A673 (cell line): ENCODE measurements at regions not wholly inside any gene's neighbourhood (a gene's known extent, or its start where the extent isn't known, plus 50 kb on each side); places are given as distances from the start of the nearest gene placed in this dataset.
"Not testable (repeated sequence)": the region's sequence is repeated elsewhere in the genome, so short reads cannot be mapped to it uniquely, and the experiment has no call there.

ENCODE experiments used
- BruUV-seq: library from RNA; stranded (reverse); fragments of 400-500 nt; replicated peaks from 2 replicates; lab custom pipeline; 2021; lab: Mats Ljungman, UMichigan
- CTCF ChIA-PET: fragments of 300-600 bp; sonication (Branson Sonifier 250); formaldehyde crosslinking; loops from one replicate; lab custom pipeline; 2022; ENCODE audit warnings: antibody characterized with exemption; lab: Charles Lee
- POLR2A ChIA-PET: fragments of 300-600 bp; sonication (Branson Sonifier 250); formaldehyde crosslinking; loops from one replicate; lab custom pipeline; 2022; ENCODE audit warnings: antibody characterized with exemption; ENCODE audit not compliant: low non-redundant PET; lab: Charles Lee
- DNase-seq: peaks from one replicate; pipeline ENCODE4 v3.0.0-alpha.2; 2015; ENCODE audit warnings: low spot score
- H3K27ac ChIP-seq: fragments of 200-600 bp; sonication (generic); 2 replicates; pipeline ENCODE4 v1.5.1; 2016; ENCODE audit warnings: mixed run types, low read depth, mild to moderate bottlenecking, mixed read lengths, antibody characterized with exemption, low read length; ENCODE audit not compliant: poor library complexity, severe bottlenecking
- H3K27me3 ChIP-seq: fragments of 200-600 bp; sonication (generic); replicated peaks from 2 replicates; pipeline ENCODE4 v1.6.1; 2017; ENCODE audit warnings: mixed run types, low read depth, mild to moderate bottlenecking, mixed read lengths, antibody characterized with exemption, low read length; ENCODE audit not compliant: insufficient read depth, poor library complexity
- H3K36me3 ChIP-seq: fragments of 200-600 bp; sonication (generic); 2 replicates; pipeline ENCODE4 v1.6.1; 2016; ENCODE audit warnings: mixed run types, mild to moderate bottlenecking, mixed read lengths, antibody characterized with exemption, low read length; ENCODE audit not compliant: insufficient read depth, poor library complexity, severe bottlenecking
- H3K4me1 ChIP-seq: fragments of 200-600 bp; sonication (generic); 2 replicates; pipeline ENCODE4 v1.6.1; 2017; ENCODE audit warnings: mixed run types, mild to moderate bottlenecking, mixed read lengths, antibody characterized with exemption, low read length; ENCODE audit not compliant: insufficient read depth, poor library complexity, severe bottlenecking
- H3K4me3 ChIP-seq: fragments of 200-600 bp; sonication (generic); 2 replicates; pipeline ENCODE4 v1.5.1; 2016; ENCODE audit warnings: low read depth, mixed run types, mild to moderate bottlenecking, mixed read lengths, low read length; ENCODE audit not compliant: poor library complexity, severe bottlenecking
- H3K9me3 ChIP-seq: fragments of 200-600 bp; sonication (generic); 2 replicates; pipeline ENCODE4 v1.6.1; 2016; ENCODE audit warnings: mixed run types, low read depth, mild to moderate bottlenecking, mixed read lengths, antibody characterized with exemption, low read length; ENCODE audit not compliant: poor library complexity, severe bottlenecking
- EZH2 ChIP-seq: fragments of 200-600 bp; sonication (generic); IDR thresholded peaks from 2 replicates; pipeline ENCODE4 v1.6.1; 2017; ENCODE audit warnings: borderline replicate concordance, low read depth, mild to moderate bottlenecking, mixed read lengths, antibody characterized with exemption, low read length; ENCODE audit not compliant: poor library complexity, severe bottlenecking
- intact Hi-C: fragments of 100-400 bp; cut with micrococcal nuclease; formaldehyde crosslinking; loops from one replicate; pipeline ENCODE4 v1.10.0; 2022; ENCODE audit not compliant: unreplicated experiment
- TF ChIP-seq, protein P1 (sequence below): fragments of 300-800, 200-600 bp; sonication (generic); conservative IDR thresholded peaks from 2 replicates; pipeline ENCODE4 v1.5.1; 2017; ENCODE audit warnings: low read depth, mild to moderate bottlenecking, antibody characterized with exemption, low read length, moderate library complexity, mixed read lengths

DNA sequence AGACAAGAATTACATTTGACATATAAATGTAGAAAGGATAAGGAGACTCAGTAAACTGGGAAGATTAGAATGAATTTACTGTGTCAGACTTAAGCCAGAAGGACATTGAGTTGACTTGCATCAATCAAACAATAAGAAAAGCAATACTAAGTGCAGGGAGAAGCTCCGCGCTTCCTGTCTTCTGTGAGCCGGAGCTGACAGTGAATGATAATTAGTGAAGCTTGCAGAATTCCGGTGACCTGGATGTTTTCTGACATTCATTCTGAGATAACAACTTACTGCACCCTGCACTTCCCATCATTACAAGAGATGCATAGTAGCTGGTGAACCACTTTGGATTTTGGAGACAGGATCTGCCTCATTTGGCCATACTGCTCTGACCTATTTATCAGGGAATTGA is 469.2 kb upstream of the PCDH20 start:
- Histone ChIP-seq H3K27ac (no peak overlapping the region), H3K27me3 (no peaks in the 10 kb centered on the region), H3K9me3 (no peaks in the 10 kb centered on the region), H3K4me3 (no peak overlapping the region), H3K36me3 (no peaks in the 10 kb centered on the region), H3K4me1 (no peaks in the 10 kb centered on the region)
- DNase-seq, result no peak
- ChIA-PET CTCF (no interaction called here), POLR2A (no interaction called here)
- intact Hi-C loops, result no loop called here
- no peak for TF ChIP-seq EZH2
- TF ChIP-seq, protein P1, sequence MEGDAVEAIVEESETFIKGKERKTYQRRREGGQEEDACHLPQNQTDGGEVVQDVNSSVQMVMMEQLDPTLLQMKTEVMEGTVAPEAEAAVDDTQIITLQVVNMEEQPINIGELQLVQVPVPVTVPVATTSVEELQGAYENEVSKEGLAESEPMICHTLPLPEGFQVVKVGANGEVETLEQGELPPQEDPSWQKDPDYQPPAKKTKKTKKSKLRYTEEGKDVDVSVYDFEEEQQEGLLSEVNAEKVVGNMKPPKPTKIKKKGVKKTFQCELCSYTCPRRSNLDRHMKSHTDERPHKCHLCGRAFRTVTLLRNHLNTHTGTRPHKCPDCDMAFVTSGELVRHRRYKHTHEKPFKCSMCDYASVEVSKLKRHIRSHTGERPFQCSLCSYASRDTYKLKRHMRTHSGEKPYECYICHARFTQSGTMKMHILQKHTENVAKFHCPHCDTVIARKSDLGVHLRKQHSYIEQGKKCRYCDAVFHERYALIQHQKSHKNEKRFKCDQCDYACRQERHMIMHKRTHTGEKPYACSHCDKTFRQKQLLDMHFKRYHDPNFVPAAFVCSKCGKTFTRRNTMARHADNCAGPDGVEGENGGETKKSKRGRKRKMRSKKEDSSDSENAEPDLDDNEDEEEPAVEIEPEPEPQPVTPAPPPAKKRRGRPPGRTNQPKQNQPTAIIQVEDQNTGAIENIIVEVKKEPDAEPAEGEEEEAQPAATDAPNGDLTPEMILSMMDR, result no peak
- BruUV-seq, result no TSS peak

DNA sequence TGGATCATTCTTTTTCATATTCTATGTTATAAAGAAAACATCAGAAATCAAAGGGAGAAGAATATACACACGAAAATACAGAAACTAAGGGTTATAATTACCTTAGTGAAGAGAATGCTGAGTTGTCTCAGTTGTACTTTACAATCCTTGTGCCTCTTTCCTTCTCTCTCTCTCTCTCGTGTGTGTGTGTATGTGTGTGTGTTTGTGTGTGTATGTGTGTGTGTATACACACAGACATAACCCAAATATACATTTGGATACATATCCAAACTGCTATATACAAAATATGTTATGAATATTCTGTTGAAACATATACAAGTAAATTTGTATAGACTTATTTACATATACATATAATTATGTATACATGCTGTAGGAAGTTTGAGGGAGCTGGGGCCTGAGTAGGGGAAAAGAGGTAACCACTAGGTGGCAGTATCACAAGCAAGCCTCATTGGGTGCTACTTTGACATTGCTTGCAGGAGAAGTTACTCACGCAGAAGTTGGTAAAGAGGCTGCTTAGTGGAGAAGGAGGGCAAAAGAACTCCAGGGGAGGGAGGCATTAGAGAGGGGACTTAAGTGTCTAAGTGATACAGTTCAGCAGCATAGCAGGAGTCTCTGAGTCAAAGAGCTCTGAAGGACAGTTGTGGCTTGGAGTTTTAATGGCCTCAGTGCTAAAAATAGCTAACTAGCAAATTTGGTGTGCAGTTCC is 465.1 kb upstream of the PCDH20 start:
- Histone ChIP-seq H3K36me3 (no peaks in the 10 kb centered on the region), H3K4me1 (no peaks in the 10 kb centered on the region), H3K9me3 (no peaks in the 10 kb centered on the region), H3K4me3 (no peak overlapping the region), H3K27me3 (no peaks in the 10 kb centered on the region), H3K27ac (no peak overlapping the region)
- intact Hi-C loops, result no loop called here
- no TSS peak for BruUV-seq
- peak; percentile 73 for DNase-seq
- CTCF ChIA-PET, result interaction anchor here (0.6 kb wide), 1 partner anchor 74 kb away, joined by 3 read pairs; no protein-coding TSS in a partner anchor
- POLR2A ChIA-PET, result no interaction called here
- TF ChIP-seq, protein P1, result peak; percentile 82
- no peak for TF ChIP-seq EZH2

DNA sequence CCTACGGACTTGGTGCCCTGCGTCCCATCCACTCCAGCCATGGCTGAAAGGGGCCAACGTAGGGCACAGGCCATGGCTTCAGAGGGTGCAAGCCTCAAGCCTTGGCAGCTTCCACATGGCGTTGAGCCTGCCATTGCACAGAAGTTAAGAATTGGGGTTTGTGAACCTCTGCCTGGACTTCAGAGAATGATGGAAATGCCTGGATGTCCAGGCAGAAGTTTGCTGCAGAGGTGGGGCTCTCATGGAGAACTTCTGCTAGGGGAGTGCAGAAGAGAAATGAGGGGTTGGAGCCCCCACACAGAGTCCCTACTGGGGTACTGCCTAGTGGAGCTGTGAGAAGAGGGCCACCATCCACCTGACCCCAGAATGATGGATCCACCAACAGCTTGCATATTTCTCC is 462.9 kb upstream of the PCDH20 start:
- H3K36me3 ChIP-seq, H3K27ac ChIP-seq, H3K27me3 ChIP-seq, H3K9me3 ChIP-seq, H3K4me1 ChIP-seq, BruUV-seq, H3K4me3 ChIP-seq, CTCF ChIA-PET, DNase-seq, intact Hi-C loops, POLR2A ChIA-PET: not testable (repeated sequence)

DNA sequence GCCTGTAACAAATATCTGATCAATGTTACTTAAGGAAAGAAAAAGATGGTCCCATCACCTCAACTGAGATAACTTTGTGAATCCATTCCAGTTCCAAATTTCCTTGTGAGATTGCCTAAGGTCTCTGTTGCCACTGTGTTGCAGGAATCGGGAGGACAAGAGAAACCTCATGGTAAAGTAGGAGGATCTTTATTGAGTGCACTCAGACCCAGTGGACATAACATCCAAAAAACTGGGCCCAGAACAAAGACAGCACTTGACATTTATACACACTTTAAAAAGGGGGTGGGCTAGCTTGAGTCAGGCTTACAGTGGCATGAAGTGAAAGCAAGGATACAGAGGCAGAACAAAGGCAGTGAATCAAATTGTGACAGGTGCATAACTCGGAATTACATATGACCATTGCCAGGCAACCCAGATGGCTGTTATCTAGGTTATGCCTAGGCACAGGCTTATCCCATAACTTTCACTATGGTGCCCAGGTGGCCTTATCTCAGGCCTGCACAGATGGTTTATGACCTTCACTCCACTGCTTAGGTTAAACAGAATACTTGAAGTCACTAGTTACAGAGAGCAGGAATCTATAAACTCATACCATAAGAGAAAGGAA is 459.4 kb upstream of the PCDH20 start:
- intact Hi-C loops, result no loop called here
- TF ChIP-seq EZH2, result no peak
- TF ChIP-seq, protein P1, result no peak
- Histone ChIP-seq H3K27ac (no peak overlapping the region), H3K4me1 (no peaks in the 10 kb centered on the region), H3K9me3 (peaks cover 9% of the 10 kb centered on the region), H3K27me3 (no peaks in the 10 kb centered on the region), H3K36me3 (no peaks in the 10 kb centered on the region), H3K4me3 (no peak overlapping the region)
- no peak for DNase-seq
- CTCF ChIA-PET, result no interaction called here
- no TSS peak for BruUV-seq
- POLR2A ChIA-PET, result no interaction called here
